NB4 (cell line): ENCODE measurements at regions not wholly inside any gene's neighbourhood (a gene's known extent, or its start where the extent isn't known, plus 50 kb on each side); places are given as distances from the start of the nearest gene placed in this dataset.

ENCODE experiments used
- MAX ChIP-seq: IDR thresholded peaks from 2 replicates; pipeline ENCODE4 v1.6.1; 2011; ENCODE audit warnings: low read depth, low read length
- POLR2A ChIP-seq: IDR thresholded peaks from 2 replicates; pipeline ENCODE4 v1.6.1; 2011; ENCODE audit warnings: mild to moderate bottlenecking; ENCODE audit not compliant: insufficient read length; ENCODE audit errors: extremely low read depth
- TF ChIP-seq, protein P1 (sequence below): IDR thresholded peaks from one replicate; pipeline ENCODE4 v1.5.1; 2012; ENCODE audit warnings: low read depth, low read length

DNA sequence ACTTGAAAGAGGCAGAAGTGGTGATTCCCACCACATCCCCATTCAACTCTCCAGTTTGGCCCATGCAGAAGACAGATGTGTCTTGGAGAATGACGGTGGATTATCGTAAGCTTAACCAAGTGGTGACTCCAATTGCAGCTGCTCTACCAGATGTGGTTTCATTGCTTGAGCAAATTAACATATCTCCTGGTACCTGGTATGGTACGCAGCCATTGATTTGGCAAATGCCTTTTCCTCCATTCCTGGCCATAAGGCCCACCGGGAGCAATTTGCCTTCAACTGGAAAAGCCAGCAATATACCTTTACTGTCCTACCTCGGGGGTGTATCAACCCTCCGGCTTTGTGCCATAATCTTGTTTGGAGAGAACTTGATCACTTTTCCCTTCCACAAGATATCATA, 411.5 kb upstream of the SMIM21 start:
- TF ChIP-seq POLR2A = no peak
- TF ChIP-seq, protein P1, sequence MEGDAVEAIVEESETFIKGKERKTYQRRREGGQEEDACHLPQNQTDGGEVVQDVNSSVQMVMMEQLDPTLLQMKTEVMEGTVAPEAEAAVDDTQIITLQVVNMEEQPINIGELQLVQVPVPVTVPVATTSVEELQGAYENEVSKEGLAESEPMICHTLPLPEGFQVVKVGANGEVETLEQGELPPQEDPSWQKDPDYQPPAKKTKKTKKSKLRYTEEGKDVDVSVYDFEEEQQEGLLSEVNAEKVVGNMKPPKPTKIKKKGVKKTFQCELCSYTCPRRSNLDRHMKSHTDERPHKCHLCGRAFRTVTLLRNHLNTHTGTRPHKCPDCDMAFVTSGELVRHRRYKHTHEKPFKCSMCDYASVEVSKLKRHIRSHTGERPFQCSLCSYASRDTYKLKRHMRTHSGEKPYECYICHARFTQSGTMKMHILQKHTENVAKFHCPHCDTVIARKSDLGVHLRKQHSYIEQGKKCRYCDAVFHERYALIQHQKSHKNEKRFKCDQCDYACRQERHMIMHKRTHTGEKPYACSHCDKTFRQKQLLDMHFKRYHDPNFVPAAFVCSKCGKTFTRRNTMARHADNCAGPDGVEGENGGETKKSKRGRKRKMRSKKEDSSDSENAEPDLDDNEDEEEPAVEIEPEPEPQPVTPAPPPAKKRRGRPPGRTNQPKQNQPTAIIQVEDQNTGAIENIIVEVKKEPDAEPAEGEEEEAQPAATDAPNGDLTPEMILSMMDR = no peak
- no peak for TF ChIP-seq MAX
